ENCODE measurements at regions not wholly inside any gene's neighbourhood (a gene's known extent, or its start where the extent isn't known, plus 50 kb on each side); places are given as distances from the start of the nearest gene placed in this dataset.

- TF ChIP-seq ZBTB33 (IDR thresholded peaks at IDR 0.05; ENCODE audit: extremely low read depth, insufficient replicate concordance, low read length), result no peak
- no peak for TF ChIP-seq FOSL1 (IDR thresholded peaks at IDR 0.05; ENCODE audit: low read depth)
- TF ChIP-seq ELF1 (IDR thresholded peaks at IDR 0.05; ENCODE audit: borderline replicate concordance, low read depth), result no peak
- no peak for TF ChIP-seq EZH2 (IDR thresholded peaks at IDR 0.05)
- TF ChIP-seq, protein P1, sequence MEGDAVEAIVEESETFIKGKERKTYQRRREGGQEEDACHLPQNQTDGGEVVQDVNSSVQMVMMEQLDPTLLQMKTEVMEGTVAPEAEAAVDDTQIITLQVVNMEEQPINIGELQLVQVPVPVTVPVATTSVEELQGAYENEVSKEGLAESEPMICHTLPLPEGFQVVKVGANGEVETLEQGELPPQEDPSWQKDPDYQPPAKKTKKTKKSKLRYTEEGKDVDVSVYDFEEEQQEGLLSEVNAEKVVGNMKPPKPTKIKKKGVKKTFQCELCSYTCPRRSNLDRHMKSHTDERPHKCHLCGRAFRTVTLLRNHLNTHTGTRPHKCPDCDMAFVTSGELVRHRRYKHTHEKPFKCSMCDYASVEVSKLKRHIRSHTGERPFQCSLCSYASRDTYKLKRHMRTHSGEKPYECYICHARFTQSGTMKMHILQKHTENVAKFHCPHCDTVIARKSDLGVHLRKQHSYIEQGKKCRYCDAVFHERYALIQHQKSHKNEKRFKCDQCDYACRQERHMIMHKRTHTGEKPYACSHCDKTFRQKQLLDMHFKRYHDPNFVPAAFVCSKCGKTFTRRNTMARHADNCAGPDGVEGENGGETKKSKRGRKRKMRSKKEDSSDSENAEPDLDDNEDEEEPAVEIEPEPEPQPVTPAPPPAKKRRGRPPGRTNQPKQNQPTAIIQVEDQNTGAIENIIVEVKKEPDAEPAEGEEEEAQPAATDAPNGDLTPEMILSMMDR (IDR thresholded peaks at IDR 0.05 in 2 of 3, conservative IDR thresholded peaks at IDR 0.05 in 1 of 3; ENCODE audit: borderline replicate concordance in 1 of 3, insufficient read depth in 1 of 3, low read depth in 2 of 3, low read length in 2 of 3), result no peak
Observed at GRCh38 chr2:46813020-46813415, 102.6 kb downstream of the MCFD2 start (continued).
